K562 (cell line): ENCODE measurements at regions not wholly inside any gene's neighbourhood (a gene's known extent, or its start where the extent isn't known, plus 50 kb on each side); places are given as distances from the start of the nearest gene placed in this dataset.

Experiments used
- ATAC-seq: fragments of 200-7000 bp; cut with Tn5 transposase; 3 replicates; pipeline ENCODE4 v1.9.1; 2020; ENCODE audit warnings: moderate library complexity
- BruUV-seq: library from RNA; stranded (reverse); fragments of 400-500 nt; replicated peaks from 2 replicates; lab custom pipeline; 2021; lab: Mats Ljungman, UMichigan
- CTCF ChIA-PET: fragments of 300-600 bp; formaldehyde crosslinking; extraction: SDS; loops from one replicate; lab custom pipeline; 2021; ENCODE audit warnings: low intra/inter-chr PET ratio; lab: Yijun Ruan, JAX
- POLR2A ChIA-PET: fragments of 300-600, 350-650 bp; sonication (Branson Sonifier 250); formaldehyde crosslinking; extraction: SDS; loops from one replicate; lab custom pipeline; 2021; ENCODE audit warnings: antibody characterized with exemption, inconsistent platforms; lab: Yijun Ruan, JAX
- DNase-seq, 4 experiments: peaks; one replicate each; pipeline versions ENCODE4 v3.0.0 to v3.0.0-alpha.2; 2011 to 2018; ENCODE audit warnings: low spot score in 3 of 4, mixed read lengths in 3 of 4; ENCODE audit errors: extremely low read depth in 1 of 4
- FAIRE-seq: peaks from 2 replicates; lab custom pipeline; 2011; peaks lifted over from hg19 to GRCh38; lab: Jason Lieb, UNC
- H2AFZ ChIP-seq: 2 replicates; pipeline ENCODE4 v1.6.0; 2011; ENCODE audit warnings: low read depth, low read length, control low read depth, inconsistent platforms
- H3K27ac ChIP-seq: fragments of 200-600 bp; 3 replicates; pipeline ENCODE4 v1.8.0; 2011; ENCODE audit warnings: low read depth, mild to moderate bottlenecking, control low read depth, inconsistent platforms, low read length, moderate library complexity, mixed read lengths; ENCODE audit errors: extremely low read depth
- H3K27me3 ChIP-seq, 2 experiments: fragments of 300-600 bp in 1 of 2; 2 replicates in 1 of 2; 3 replicates in 1 of 2; pipeline versions ENCODE4 v1.6.0 to v1.8.0; 2011; ENCODE audit warnings: inconsistent platforms in 2 of 2, low read length in 2 of 2, mild to moderate bottlenecking in 1 of 2, mixed read lengths in 1 of 2, moderate library complexity in 1 of 2; ENCODE audit not compliant: control insufficient read depth in 2 of 2, insufficient read depth in 2 of 2
- H3K36me3 ChIP-seq: fragments of 300-600 bp; 3 replicates; pipeline ENCODE4 v1.8.0; 2011; ENCODE audit warnings: mild to moderate bottlenecking, low read length, inconsistent platforms; ENCODE audit not compliant: control insufficient read depth, insufficient read depth
- H3K4me1 ChIP-seq, 2 experiments: fragments of 200-600 bp in 1 of 2; replicated peaks in 1 of 2; 2 replicates in 1 of 2; 3 replicates in 1 of 2; pipeline versions ENCODE4 v1.5.1 to v1.8.0; 2011; ENCODE audit warnings: inconsistent platforms in 2 of 2, low read length in 2 of 2, mild to moderate bottlenecking in 1 of 2, mixed read lengths in 1 of 2, moderate library complexity in 1 of 2; ENCODE audit not compliant: control insufficient read depth in 2 of 2, insufficient read depth in 2 of 2
- H3K4me2 ChIP-seq: 2 replicates; pipeline ENCODE4 v1.6.1; 2011; ENCODE audit warnings: low read length, control low read depth, inconsistent platforms, mixed read lengths; ENCODE audit not compliant: insufficient read depth
- H3K4me3 ChIP-seq: fragments of 200-600 bp; sonication (generic), shearing (Covaris generic); 2 replicates; pipeline ENCODE4 v1.5.1; 2016; ENCODE audit warnings: control low read depth, inconsistent platforms
- H3K79me2 ChIP-seq: fragments of 200-600 bp; 3 replicates; pipeline ENCODE4 v1.8.0; 2011; ENCODE audit warnings: low read length, inconsistent platforms; ENCODE audit not compliant: control insufficient read depth, insufficient read depth
- H3K9ac ChIP-seq, 2 experiments: 2 replicates each; pipeline versions ENCODE4 v1.6.0 to v1.6.1; 2011; ENCODE audit warnings: low read depth in 2 of 2, low read length in 2 of 2, control low read depth in 1 of 2, inconsistent platforms in 1 of 2, mild to moderate bottlenecking in 1 of 2, mixed read lengths in 1 of 2; ENCODE audit not compliant: insufficient read depth in 1 of 2
- H3K9me1 ChIP-seq: one replicate; pipeline ENCODE4 v1.6.0; 2011; ENCODE audit warnings: inconsistent platforms, mild to moderate bottlenecking, low read length, moderate library complexity; ENCODE audit not compliant: control insufficient read depth, insufficient read depth
- H3K9me3 ChIP-seq: replicated peaks from 2 replicates; pipeline ENCODE4 v1.5.1; 2011; ENCODE audit warnings: low read depth, low read length, inconsistent platforms; ENCODE audit not compliant: control insufficient read depth, insufficient read depth
- H4K20me1 ChIP-seq: replicated peaks from 2 replicates; pipeline ENCODE4 v1.6.1; 2011; ENCODE audit warnings: low read length, inconsistent platforms, mixed read lengths; ENCODE audit not compliant: control insufficient read depth, insufficient read depth
- CREB1 ChIP-seq, 2 experiments: sonication (generic) in 1 of 2; formaldehyde crosslinking in 1 of 2; IDR thresholded peaks; 2 replicates each; pipeline versions ENCODE4 v1.6.1 to v1.8.0; 2012 to 2022; ENCODE audit warnings: inconsistent platforms in 1 of 2, mild to moderate bottlenecking in 1 of 2, missing genetic modification reagents in 1 of 2, moderate library complexity in 1 of 2
- FOSL1 ChIP-seq: fragments of 200-800 bp; sonication (Bioruptor generic); conservative IDR thresholded peaks from 2 replicates; pipeline ENCODE4 v1.6.1; 2016; ENCODE audit warnings: missing genetic modification characterization, missing compliant biosample characterization
- JUND ChIP-seq, 2 experiments: IDR thresholded peaks; 2 replicates in 1 of 2; 3 replicates in 1 of 2; pipeline ENCODE4 v1.6.1; 2011; ENCODE audit warnings: borderline replicate concordance in 2 of 2, low read depth in 2 of 2, low read length in 2 of 2, improper control_type of control experiment in 1 of 2, missing biosample characterization in 1 of 2, missing genetic modification characterization in 1 of 2, missing genetic modification reagents in 1 of 2
- MTF1 ChIP-seq: fragments of 250-450 bp; sonication (Bioruptor Pico); IDR thresholded peaks from 2 replicates; pipeline ENCODE4 v1.9.0; 2021; ENCODE audit warnings: moderate library complexity, mild to moderate bottlenecking, inconsistent platforms, borderline replicate concordance
- MXI1 ChIP-seq: IDR thresholded peaks from 2 replicates; pipeline ENCODE4 v1.6.1; 2011; ENCODE audit warnings: low read depth, mild to moderate bottlenecking, improper control_type of control experiment, low read length
- NFE2L1 ChIP-seq: fragments of 450-650 bp; IDR thresholded peaks from 2 replicates; pipeline ENCODE4 v1.6.1; 2016; ENCODE audit warnings: missing genetic modification characterization, low read depth, mild to moderate bottlenecking, missing compliant biosample characterization, moderate library complexity, borderline replicate concordance
- NFIC ChIP-seq: fragments of 450-650 bp; IDR thresholded peaks from 2 replicates; pipeline ENCODE4 v1.6.1; 2017; ENCODE audit warnings: mild to moderate bottlenecking, inconsistent platforms
- RAD51 ChIP-seq: fragments of 450-650 bp; IDR thresholded peaks from 2 replicates; pipeline ENCODE4 v1.7.1; 2016; ENCODE audit warnings: low read depth, mild to moderate bottlenecking, borderline replicate concordance
- SP1 ChIP-seq: sonication (generic); formaldehyde crosslinking; IDR thresholded peaks from 2 replicates; pipeline ENCODE4 v1.8.1; 2022; ENCODE audit warnings: mild to moderate bottlenecking, missing genetic modification reagents
- WGBS: fragments of 100-300 bp; shearing (Covaris generic); methylation state at CpG from one replicate; pipeline ENCODE4 v1.1.6; 2016; ENCODE audit warnings: low coverage, mixed read lengths; ENCODE audit not compliant: insufficient coverage; ENCODE audit errors: missing lambda C conversion rate; 5-methylcytosine and 5-hydroxymethylcytosine counted together
- in situ Hi-C: fragments of 300-500 bp; cut with MboI; formaldehyde crosslinking; loops from 4 replicates; pipeline ENCODE4 v1.15.0; 2018; ENCODE audit warnings: inconsistent platforms, mixed read lengths
- intact Hi-C: fragments of 100-400 bp; cut with micrococcal nuclease; formaldehyde crosslinking; loops from 2 replicates; pipeline ENCODE4 v1.14.2; 2022

DNA sequence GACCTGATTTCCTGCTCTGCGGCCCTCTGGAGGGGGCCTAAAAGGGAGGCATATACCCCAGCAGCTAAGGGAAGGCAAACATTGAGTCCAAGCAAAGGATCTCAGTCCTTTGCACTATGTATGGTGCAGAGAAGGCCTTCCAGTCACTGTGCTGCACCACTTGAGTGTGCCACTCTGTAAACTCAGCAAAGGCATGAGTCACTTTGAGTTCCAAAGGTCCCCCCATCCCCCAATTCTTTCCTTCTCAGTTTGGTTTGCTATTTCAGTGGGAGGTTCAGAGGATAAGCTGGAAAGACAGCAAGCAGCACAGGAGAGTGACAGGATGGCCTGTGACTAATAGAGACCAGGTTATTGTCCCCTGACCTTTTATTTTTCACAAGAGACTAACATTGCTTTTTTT lies 131.3 kb downstream of the FHDC1 start:
- ATAC-seq (peak; percentile 47; the same call in 1 of the 3 replicates), FAIRE-seq (no peak), DNase-seq (peak; percentile 19 to 27 (median 23))
- H2AFZ ChIP-seq = 0 out of 2 replicates have a peak overlapping the region, but pooled peaks have one; percentile 17
- no peak overlapping the region for H3K27ac ChIP-seq
- H3K9me3 ChIP-seq = no peaks in the 10 kb centered on the region
- peaks cover 2 to 8% of the 10 kb centered on the region in 2 experiments; a peak in 2 of 5 replicates for H3K27me3 ChIP-seq
- H4K20me1 ChIP-seq = no peaks in the 10 kb centered on the region
- H3K36me3 ChIP-seq = no peaks in the 10 kb centered on the region
- no peak overlapping the region for H3K9ac ChIP-seq
- POLR2A ChIA-PET = no interaction called here
- no peak overlapping the region for H3K4me2 ChIP-seq
- 9% methylated on average over 1 of the region's 1 CpG for whole genome bisulfite sequencing
- H3K79me2 ChIP-seq = no peaks in the 10 kb centered on the region
- intact Hi-C loops (no loop called here), in situ Hi-C loops (no loop called here)
- H3K4me3 ChIP-seq = no peak overlapping the region
- BruUV-seq = no TSS peak
- CTCF ChIA-PET = no interaction called here
- TF ChIP-seq JUND (IDR thresholded peaks at IDR 0.05; ENCODE audit: borderline replicate concordance, low read depth, low read length) (peak; percentile 49; the same call in 1 of the 2 replicates), JUND (tag; IDR thresholded peaks at IDR 0.05; ENCODE audit: borderline replicate concordance, low read depth, low read length) (peak; percentile 46; the same call in 1 of the 3 replicates), NFIC (no peak), RAD51 (no peak), FOSL1 (tag) (peak; percentile 63), MXI1 (no peak), NFE2L1 (no peak), SP1 (CRISPR knock-in tag) (no peak), MTF1 (CRISPR knock-in tag) (no peak), CREB1 (IDR thresholded peaks at IDR 0.05) (no peak), CREB1 (CRISPR knock-in tag; IDR thresholded peaks at IDR 0.05) (no peak)
- H3K9me1 ChIP-seq = no peaks in the 10 kb centered on the region
- H3K4me1 ChIP-seq = peaks cover 0 to 5% of the 10 kb centered on the region in 2 experiments; a peak in 1 of 5 replicates
